Stomach (tissue), 8 donors: ENCODE measurements at regions not wholly inside any gene's neighbourhood (a gene's known extent, or its start where the extent isn't known, plus 50 kb on each side); places are given as distances from the start of the nearest gene placed in this dataset.

Experiments
- DNase-seq, 2 donors: peaks; one replicate each; pipeline versions ENCODE4 v3.0.0 to v3.0.0-alpha.2; 2013 to 2019
- H3K27ac ChIP-seq, 5 donors: fragments of 200-600 bp in 4 of 5; sonication (generic) in 4 of 5; one replicate each; pipeline ENCODE4 v1.5.1; 2013 to 2019; ENCODE audit warnings: mild to moderate bottlenecking in 1 of 5, moderate library complexity in 1 of 5
- H3K27me3 ChIP-seq, 3 donors: fragments of 200-600 bp; sonication (generic); one replicate each; pipeline ENCODE4 v1.5.1; 2017 to 2019; ENCODE audit warnings: mixed run types in 1 of 3
- H3K36me3 ChIP-seq, 4 donors: fragments of 200-600 bp; sonication (generic); 1 replicate in 3 of 4; 2 replicates in 1 of 4; pipeline ENCODE4 v1.5.1; 2016 to 2019
- H3K4me1 ChIP-seq, 4 donors: fragments of 200-600 bp; sonication (generic); one replicate each; pipeline ENCODE4 v1.5.1; 2016 to 2019
- H3K4me3 ChIP-seq, 4 donors: fragments of 200-600 bp; sonication (generic) in 3 of 4; one replicate each; pipeline ENCODE4 v1.5.1; 2016 to 2019; ENCODE audit warnings: mild to moderate bottlenecking in 1 of 4
- H3K9me3 ChIP-seq, 4 donors: fragments of 200-600 bp; sonication (generic); one replicate each; pipeline ENCODE4 v1.5.1; 2016 to 2019
- EP300 ChIP-seq: sonication (generic); formaldehyde crosslinking; IDR thresholded peaks from one replicate; pipeline ENCODE4 v1.6.1; 2017; ENCODE audit warnings: antibody characterized with exemption
- POLR2A ChIP-seq, 4 donors: fragments of 450-650 bp; IDR thresholded peaks; one replicate each; pipeline ENCODE4 v1.6.1; 2016; ENCODE audit warnings: antibody characterized with exemption in 4 of 4, control low read depth in 2 of 4, mild to moderate bottlenecking in 1 of 4, moderate library complexity in 1 of 4
- POLR2AphosphoS5 ChIP-seq, 3 donors: sonication (generic); formaldehyde crosslinking; IDR thresholded peaks; one replicate each; pipeline ENCODE4 v1.6.1; 2016; ENCODE audit warnings: antibody characterized with exemption in 3 of 3
- WGBS, 5 donors: extraction: QIAGEN DNeasy Blood & Tissue Kit in 3 of 5; methylation state at CpG; one replicate each; pipeline versions ENCODE4 v1.1.5 to v1.1.7; 2013 to 2018; 5-methylcytosine and 5-hydroxymethylcytosine counted together
- intact Hi-C: fragments of 100-400 bp; cut with DNase I; formaldehyde crosslinking; loops from one replicate; pipeline ENCODE4 v1.15.1; 2023; ENCODE audit warnings: low total_unique reads
- TF ChIP-seq, protein P1 (sequence below), 7 experiments: fragments of 450-650 bp in 4 of 7; fragments of 200-600 bp in 3 of 7; sonication (generic) in 3 of 7; IDR thresholded peaks; one replicate each; pipeline ENCODE4 v1.5.1; 2016 to 2019; ENCODE audit warnings: antibody characterized with exemption in 7 of 7, control low read depth in 2 of 7, mild to moderate bottlenecking in 1 of 7
- donor health status: healthy with polysubstance abuse.
- donor health status: Bipolar disorder and iron deficiency.
- donor health status: healthy.

DNA sequence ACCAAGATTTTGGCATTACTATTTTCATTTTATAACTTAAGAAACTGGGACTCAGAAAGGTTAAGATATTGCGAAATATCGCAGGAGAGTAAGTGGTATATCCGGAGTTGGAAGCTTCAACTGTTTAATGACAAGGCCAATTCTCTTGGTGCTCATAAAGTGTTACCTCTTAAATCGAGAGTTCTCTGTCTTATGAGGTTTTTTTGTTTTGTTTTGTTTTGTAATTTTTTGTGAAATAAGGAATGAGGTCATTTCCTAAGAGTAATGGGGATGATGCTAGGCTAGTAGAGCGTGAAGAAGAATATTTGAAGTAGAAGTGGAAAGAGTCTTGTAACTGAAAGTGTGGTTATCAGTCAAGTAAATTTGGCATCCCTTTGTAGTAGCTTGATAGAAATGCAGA, 183.2 kb upstream of the DAB2 start:
- Histone ChIP-seq H3K36me3 (no peaks in the 10 kb centered on the region), H3K4me1 (peaks cover 0 to 6% (median 2%) of the 10 kb centered on the region in 4 donors), H3K27me3 (no peaks in the 10 kb centered on the region), H3K4me3 (no peak overlapping the region), H3K27ac (no peak overlapping the region), H3K9me3 (no peaks in the 10 kb centered on the region)
- TF ChIP-seq, protein P1, sequence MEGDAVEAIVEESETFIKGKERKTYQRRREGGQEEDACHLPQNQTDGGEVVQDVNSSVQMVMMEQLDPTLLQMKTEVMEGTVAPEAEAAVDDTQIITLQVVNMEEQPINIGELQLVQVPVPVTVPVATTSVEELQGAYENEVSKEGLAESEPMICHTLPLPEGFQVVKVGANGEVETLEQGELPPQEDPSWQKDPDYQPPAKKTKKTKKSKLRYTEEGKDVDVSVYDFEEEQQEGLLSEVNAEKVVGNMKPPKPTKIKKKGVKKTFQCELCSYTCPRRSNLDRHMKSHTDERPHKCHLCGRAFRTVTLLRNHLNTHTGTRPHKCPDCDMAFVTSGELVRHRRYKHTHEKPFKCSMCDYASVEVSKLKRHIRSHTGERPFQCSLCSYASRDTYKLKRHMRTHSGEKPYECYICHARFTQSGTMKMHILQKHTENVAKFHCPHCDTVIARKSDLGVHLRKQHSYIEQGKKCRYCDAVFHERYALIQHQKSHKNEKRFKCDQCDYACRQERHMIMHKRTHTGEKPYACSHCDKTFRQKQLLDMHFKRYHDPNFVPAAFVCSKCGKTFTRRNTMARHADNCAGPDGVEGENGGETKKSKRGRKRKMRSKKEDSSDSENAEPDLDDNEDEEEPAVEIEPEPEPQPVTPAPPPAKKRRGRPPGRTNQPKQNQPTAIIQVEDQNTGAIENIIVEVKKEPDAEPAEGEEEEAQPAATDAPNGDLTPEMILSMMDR (IDR thresholded peaks at IDR 0.05) = no peak
- no peak for TF ChIP-seq POLR2A (IDR thresholded peaks at IDR 0.05)
- TF ChIP-seq POLR2AphosphoS5 (IDR thresholded peaks at IDR 0.05) = no peak
- TF ChIP-seq EP300 = no peak
- intact Hi-C loops = no loop called here
- no peak for DNase-seq
- WGBS, 5 donors = 79 to 94% (median 90%) methylated on average over 5 of the region's 5 CpGs

DNA sequence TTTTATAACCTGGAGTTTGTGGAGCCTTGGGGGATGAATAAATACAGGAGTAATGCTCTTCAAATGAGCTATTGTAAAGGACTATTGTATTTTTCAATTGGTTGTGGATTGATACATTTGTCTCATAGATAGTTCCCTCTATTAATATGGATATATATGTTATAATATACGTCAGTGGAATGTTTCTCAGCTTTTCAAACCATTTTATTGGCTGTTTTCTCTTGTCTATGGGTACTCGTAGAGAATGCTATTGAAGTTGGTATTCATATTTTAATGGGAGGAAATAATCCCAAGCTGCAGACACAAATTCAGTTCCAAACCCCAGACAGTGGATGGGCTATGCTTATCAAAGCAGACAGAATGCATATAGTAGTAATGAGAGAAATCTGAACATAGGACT, 181.8 kb upstream of the DAB2 start:
- Histone ChIP-seq H3K27me3 (no peaks in the 10 kb centered on the region), H3K4me1 (peaks cover 0 to 6% (median 2%) of the 10 kb centered on the region in 4 donors), H3K27ac (no peak overlapping the region), H3K4me3 (no peak overlapping the region), H3K9me3 (no peaks in the 10 kb centered on the region), H3K36me3 (no peaks in the 10 kb centered on the region)
- WGBS, 5 donors = 80 to 96% (median 89%) methylated on average over 2 of the region's 2 CpGs
- DNase-seq = no peak
- intact Hi-C loops = no loop called here
- TF ChIP-seq, protein P1 (IDR thresholded peaks at IDR 0.05) = no peak
- TF ChIP-seq EP300 (no peak), POLR2AphosphoS5 (IDR thresholded peaks at IDR 0.05) (no peak), POLR2A (IDR thresholded peaks at IDR 0.05) (no peak)

DNA sequence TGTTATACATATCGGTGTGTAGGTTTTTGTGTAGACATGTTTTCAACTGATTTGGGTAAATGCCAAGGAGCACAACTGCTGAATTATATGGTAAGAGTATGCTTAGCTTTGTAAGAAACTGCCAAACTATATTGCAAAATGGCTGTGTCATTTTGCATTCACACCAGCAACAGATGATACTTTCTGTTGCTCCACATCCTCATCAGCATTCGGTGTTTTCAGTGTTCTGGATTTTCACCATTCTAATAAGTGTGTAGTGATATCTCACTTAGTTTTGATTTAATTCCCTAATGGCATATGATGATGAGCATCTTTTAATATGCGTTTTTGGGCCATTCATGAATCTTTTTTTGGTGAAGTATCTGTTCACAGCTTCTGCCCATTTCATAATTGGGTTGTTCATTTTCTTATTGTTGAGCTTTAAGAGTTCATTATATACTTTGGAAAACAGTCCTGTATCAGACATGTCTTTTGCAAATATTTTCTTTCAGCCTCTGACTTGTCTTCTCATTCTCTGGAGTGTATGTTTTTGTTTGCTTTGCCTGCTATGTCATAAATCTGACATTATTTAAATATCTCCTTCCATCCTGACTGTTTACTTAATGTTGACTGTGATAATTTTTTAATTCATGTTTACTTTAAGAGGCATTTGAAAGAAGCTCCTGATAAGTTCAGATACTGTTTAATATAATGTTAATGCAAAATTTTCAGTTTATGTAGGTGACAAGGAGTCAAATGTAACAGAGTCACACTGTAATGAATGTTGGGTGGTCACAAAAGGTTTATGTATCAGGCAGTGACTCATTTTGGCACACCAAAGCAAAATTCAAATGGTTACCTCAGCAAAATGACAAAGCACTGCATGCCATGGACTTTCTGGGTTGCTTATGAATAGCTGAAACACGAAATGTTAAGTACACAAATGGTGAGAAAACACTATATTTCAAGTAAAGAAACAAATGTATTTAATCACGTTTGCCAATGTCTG, 181.1 kb upstream of the DAB2 start:
- intact Hi-C loops = no loop called here
- no peak for DNase-seq
- no peak overlapping the region for H3K27ac ChIP-seq
- H3K27me3 ChIP-seq = no peaks in the 10 kb centered on the region
- peaks cover 0 to 6% (median 2%) of the 10 kb centered on the region in 4 donors for H3K4me1 ChIP-seq
- no peaks in the 10 kb centered on the region for H3K36me3 ChIP-seq
- H3K4me3 ChIP-seq = no peak overlapping the region
- TF ChIP-seq POLR2A (IDR thresholded peaks at IDR 0.05) (no peak), EP300 (no peak), POLR2AphosphoS5 (IDR thresholded peaks at IDR 0.05) (no peak)
- TF ChIP-seq, protein P1 (IDR thresholded peaks at IDR 0.05) = no peak
- no peaks in the 10 kb centered on the region for H3K9me3 ChIP-seq
- 60 to 73% (median 69%) methylated on average over 5 of the region's 5 CpGs for WGBS, 5 donors

DNA sequence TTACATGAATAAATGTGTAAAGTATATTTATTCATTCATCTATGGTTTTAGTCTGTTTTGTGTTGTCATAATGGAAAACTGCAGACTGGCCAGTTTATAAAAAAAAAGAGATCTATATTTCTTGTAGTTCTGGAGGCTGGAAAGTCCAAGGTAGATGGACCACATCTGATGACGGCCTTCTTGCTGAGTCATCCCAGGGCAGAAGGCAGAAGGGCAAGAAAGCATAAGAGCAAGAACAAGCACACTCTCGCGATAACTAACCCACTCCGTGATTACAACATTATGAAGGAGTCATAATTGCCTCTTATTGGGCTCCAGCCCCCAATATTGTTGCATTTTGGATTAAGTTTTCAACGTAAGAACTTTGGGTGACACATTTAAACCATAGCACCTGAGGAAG, 180.4 kb upstream of the DAB2 start:
- H3K4me3 ChIP-seq = no peak overlapping the region
- H3K9me3 ChIP-seq = no peaks in the 10 kb centered on the region
- TF ChIP-seq, protein P1 (IDR thresholded peaks at IDR 0.05) = no peak
- TF ChIP-seq POLR2A (IDR thresholded peaks at IDR 0.05) (no peak), EP300 (no peak), POLR2AphosphoS5 (IDR thresholded peaks at IDR 0.05) (no peak)
- WGBS, 5 donors = 88 to 95% (median 90%) methylated on average over 5 of the region's 5 CpGs
- intact Hi-C loops = no loop called here
- no peaks in the 10 kb centered on the region for H3K27me3 ChIP-seq
- H3K36me3 ChIP-seq = no peaks in the 10 kb centered on the region
- H3K27ac ChIP-seq = no peak overlapping the region
- H3K4me1 ChIP-seq = peaks cover 0 to 8% (median 2%) of the 10 kb centered on the region in 4 donors
- no peak for DNase-seq
